CD4-positive, alpha-beta T cell treated with Interleukin-4 for 4 hours (primary cell): ENCODE measurements at regions not wholly inside any gene's neighbourhood (a gene's known extent, or its start where the extent isn't known, plus 50 kb on each side); places are given as distances from the start of the nearest gene placed in this dataset.
A peak's percentile ranks its signal among the peaks of the same experiment; 100 is the strongest.
"Not testable (repeated sequence)": the region's sequence is repeated elsewhere in the genome, so short reads cannot be mapped to it uniquely, and the experiment has no call there.

Source experiments
- DNase-seq: peaks from one replicate; pipeline ENCODE4 v3.0.0-alpha.2; 2020

DNA sequence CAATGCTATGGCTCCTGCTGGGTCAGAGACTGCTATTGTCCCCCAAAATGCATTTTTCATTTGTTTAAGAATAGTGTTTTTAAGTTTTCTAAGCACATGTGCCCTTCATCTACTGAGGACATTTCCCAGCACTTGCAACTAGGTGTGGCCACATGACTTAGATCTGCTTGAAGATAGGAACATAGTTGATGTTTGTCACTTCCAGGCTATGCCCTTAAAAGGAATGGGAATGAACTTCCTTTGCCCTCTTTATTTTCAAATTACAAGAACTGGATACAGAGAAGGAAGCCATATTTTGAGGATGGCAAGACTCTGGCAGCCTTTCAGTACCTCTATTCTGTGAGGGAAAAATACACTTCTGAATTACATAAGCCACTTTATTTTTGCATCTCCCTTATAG, 203.0 kb upstream of the TFAP2D start:
- no peak for DNase-seq

DNA sequence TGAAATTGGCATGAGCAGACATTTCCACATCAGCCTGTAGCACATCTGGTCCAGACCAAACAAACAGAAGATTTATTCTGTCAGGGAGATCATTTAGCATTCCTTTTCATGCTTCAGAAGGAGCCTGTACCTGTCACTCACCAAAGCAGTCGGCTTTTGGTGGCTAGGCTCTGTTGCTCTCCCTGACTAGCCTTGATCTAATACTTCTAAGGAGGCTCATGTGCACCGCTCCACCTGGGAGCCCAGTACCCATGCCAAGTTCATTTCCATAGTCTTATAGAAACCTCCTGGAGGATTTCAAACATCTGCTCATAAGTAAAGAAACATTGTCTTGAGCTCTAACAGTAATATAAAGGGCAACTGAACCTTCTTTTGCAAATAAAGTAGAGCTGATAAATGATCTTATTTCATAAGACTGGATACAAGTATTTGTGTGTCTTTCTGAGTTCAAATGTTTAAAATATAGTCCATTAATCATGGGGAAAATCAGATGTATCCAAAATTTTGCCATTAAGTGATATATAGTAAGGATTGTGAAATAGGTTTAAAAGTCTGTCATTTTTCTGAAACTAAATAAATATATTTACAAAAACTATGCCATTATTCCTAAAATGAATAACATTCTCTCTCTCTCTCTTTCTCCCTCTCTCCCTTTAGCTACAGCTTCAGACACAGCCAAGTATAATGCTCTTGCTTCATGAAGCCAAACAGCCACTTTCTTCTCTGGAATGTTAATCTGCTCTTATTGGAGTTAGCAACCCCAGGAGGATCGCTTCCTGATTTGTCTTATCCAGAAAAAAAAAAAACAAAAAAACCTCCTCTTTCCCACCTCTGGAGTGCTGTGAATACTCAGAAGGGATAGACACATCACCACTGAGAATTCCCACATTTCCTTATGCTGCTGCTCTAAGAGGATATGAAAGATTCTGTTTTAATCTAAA, 192.7 kb upstream of the TFAP2D start:
- DNase-seq, result no peak

DNA sequence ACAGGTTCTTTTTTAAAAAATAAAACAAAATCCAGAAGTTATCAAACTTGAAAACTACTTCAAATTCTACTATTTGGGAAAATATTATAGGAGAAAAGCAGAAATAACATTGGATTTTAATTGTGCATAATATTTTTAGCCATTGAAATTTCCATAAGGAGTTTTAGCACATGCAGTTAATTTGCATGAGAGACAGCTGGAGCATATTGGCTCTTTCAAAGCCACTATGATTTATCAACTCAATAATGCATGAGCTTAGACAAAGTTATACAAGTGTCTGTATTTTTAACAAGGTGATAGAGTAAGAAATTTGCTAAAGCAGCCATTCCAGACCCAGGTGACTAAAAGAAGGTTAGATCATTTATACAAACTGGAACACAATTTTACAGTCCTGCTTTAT, 189.0 kb upstream of the TFAP2D start:
- DNase-seq, result no peak

DNA sequence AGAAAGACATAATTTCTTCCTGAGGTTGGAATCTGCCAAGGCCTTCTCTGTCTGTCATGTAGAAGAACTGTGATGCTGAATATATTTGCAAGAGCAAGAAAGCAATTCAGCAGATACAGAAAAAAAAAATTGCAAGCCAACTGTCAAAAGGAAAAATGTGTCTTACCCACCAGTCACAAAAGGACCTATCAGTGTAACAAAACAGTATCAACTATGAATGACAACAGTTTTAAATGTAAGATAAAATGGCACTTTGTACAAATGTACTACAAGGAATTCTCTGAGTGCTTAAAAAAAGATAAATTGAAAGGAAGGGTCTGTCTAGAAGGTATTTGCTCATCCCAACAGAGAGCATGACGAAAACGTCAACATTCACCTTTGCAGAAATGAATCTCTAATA, 185.3 kb upstream of the TFAP2D start:
- DNase-seq, result no peak

DNA sequence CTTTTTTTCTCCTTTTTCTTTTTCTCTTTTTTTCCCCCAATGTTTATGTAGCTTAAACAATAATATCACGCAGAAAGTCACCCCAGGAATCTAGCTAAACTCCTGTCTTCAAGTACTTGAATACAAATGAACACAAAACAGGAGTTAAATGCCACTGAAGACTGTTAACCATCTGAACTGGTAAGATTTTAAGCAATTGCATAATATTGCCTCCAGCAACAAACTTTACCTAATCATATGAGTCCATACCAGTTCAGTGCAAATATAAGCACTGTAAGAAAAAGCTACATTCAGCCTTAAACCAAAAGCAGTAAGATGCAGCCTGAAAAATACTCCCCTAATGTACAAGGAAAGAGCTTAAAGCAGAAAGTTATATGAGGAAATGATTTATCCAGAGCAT, 173.9 kb upstream of the TFAP2D start:
- no peak for DNase-seq

DNA sequence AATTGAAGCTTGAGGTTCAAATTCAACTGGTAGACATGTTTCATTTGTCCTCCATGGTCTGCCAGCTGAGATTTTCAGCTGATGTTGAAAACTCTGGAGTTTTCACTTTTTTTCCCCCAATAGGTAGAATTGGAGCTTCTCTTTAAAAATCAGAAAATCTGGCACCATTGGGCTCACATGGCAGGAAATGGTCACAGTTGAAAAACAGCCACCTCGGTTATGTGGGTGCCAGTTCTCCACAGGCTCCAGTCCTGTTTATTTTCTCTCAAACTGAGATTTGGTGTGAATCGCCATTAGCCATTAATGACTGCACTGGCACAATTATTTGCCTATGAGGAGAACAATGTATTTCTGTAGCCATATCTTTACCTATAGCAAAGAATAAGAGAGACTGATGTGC, 171.4 kb upstream of the TFAP2D start:
- DNase-seq, result no peak

DNA sequence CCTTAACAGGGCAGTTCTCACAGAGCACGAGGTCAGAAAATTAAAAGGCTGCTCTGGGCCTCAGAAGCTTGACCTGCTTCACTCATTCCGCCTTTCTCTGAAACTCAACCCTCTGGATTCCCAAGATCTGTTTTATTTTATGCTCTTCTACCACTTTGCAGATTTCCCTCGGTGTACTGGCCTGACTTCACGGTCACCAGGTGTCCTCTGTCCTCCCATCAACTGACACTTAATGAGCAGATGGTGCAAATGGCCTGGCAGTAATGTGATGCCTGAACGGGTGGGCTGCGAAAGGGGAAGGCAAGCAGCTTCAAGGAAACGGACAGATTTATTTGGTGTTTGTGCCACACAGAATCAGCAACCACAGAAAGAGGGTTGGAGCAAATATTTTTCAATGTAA, 169.7 kb upstream of the TFAP2D start:
- DNase-seq, result no peak

DNA sequence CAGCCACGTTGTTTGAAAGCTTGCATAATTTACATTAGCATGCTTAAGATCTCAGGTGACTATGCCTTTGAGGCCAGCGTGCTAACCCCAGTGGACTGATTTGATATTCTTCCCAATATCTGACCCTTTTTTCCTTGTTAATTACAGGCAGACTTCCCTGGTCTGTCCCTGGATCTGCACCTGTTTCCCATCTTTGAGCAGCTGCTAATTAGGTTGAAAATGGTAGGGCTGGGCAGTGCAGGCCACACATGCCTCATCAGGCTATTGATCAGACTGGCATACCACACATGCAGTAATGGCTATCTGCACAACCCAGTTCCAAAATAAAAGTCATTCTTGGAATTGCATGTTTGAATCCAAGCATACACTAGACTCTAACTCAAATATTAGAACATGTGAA, 164.3 kb upstream of the TFAP2D start:
- no peak for DNase-seq

DNA sequence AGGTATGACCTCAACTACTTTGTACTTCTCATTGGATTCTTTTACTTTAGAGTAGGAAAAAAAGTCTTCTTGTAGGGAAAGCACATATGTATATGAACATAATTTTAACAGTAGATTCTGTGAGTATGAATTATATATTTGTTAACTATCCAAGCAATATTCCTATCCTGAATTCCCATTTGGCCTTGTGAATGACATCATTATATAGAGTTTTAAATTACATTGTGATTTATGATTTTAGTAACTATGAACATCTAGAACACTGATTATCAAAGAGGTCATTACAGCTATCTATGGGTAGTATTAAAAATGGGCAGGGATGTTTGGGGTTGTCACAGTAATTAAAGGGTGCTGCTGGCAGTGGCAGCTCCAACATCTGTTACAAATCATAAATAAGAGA, 163.9 kb upstream of the TFAP2D start:
- DNase-seq, result no peak

DNA sequence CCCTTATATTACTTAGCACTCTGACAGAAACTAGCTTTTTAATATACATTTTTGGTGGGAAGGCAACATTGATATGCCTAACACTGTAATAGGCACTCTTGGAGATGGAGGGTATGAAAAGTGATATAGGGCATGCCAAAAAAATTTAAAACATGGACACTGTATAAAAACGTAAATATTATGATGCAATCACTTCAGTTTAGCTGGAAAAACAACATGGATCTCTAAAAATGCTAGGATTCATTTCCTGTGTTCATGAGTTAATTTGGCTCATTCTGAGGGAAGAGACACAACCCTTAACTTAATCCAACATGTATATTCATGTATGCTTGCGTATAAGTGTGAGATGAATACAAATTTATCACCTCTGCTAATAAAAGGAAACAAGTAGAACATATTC, 157.3 kb upstream of the TFAP2D start:
- no peak for DNase-seq

DNA sequence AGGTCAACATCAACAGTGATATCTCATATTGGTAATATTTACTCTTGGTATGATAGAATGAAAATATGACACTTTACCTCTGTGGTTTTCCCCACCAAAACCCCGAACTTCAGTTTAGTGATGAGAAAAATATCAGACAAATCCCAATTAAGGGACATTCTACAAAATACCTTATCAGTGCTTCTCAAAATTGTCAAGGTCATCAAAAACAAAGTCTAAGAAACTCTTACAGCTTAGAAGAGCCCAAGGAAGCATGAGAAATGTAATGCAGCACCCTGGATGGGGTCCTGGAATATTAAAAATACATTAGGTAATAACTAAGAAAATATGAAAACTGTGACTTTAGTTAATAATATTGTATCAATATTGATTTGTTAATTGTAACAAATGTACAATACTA, 148.3 kb upstream of the TFAP2D start:
- DNase-seq, result no peak

DNA sequence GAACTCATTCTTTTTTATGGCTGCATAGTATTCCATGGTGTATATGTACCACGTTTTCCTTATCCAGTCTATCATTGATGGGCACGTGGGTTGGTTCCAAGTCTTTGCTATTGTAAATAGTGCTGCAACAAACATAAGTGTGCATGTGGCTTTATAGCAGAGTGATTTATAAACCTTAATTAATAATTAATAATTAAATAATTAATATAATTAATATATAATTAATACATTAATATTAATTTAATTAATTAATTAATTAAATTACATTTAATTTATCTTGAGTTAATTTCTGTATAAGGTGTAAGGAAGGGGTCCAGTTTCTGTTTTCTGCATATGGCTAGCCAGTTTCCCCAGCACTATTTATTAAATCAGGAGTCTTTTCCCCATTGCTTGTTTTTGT, 142.1 kb upstream of the TFAP2D start:
- not testable (repeated sequence) for DNase-seq

DNA sequence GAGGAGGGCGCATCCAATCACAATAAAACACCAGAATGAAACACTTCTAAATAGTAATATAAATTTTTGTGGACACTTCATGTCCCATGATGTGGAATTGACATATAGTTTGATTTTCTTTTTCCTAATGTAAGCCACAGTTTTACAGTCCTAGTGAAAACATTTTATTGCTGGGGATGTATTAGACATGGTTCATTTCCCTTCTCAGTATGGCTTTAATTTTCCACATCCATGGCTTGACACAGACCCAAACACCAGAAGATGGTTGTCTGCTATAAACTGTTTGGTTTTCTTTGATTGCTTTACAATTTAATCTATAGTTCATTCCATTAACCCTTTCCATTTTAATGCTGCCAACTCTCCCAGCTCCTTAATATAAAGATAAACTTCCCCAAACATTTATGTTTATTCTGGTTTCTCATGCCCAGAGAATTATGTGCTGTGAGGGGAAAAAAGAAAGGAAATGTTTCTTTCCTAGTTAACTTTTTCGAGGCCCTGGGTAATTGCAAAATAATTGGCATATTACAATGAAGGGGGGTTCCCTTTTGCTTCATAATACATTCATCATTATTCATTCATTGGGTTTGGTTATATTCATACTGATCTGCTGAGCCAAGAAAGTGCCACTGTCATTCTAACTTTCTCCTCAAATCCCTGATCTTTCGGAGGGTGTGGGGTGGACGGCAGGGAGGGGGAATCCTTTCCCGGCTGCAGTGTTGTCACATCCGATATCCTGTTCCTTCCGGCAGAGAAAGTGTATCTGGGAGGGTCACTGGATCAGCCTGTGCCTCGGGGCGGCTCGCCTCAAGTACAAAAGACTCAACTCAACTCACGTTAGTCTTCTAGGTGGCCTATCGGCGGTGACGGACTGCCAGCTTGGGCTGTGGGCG, 127.6 kb upstream of the TFAP2D start:
- no peak for DNase-seq

DNA sequence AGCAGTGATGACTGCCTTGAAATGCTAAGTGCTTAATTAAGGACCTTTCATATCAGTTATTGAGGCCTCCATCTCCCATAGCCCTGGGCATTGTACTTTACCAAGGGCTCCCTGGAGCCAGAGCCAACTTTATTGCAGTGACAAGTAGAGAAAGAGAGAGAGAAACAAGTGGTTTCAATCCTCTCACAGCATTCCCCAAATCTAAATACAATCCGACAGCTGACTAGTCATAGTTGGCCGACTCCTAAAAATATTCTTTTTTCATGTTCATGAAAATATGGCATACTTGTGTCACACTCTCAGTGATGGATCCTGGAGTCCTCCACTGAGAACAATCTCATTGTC, 127.0 kb upstream of the TFAP2D start:
- DNase-seq, result no peak

DNA sequence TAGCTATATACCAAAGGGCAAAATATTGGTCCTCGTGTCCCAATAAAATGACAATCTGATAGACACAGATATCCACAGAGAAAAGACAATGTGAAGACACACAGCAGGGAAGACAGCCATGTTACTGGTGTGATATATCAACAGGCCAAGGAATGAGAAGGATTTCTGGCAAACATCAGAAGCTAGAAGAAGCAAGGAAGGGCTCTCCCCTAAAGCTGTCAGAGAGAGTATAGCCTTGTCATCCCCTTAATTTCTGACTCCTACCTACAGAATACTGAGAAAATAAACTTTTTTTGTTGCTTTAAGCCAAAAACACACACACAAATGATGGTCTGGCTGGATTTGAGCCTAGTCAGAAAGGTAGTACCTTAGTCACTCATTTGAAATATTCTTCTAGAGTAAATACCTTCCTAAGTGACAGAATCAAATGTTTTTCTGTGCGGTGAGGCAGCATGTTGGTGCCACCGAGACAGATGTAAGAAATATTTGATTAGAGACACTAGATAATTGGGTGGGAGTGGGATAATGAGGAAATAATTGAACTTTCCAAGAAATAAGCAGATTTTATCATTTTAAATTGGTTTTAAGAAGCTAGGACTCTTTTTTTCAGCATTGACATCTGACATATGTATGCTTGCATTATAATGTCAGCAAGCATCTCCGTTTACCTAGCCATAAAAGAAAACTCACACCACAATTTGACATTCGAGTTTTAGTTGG, 123.4 kb upstream of the TFAP2D start:
- no peak for DNase-seq

DNA sequence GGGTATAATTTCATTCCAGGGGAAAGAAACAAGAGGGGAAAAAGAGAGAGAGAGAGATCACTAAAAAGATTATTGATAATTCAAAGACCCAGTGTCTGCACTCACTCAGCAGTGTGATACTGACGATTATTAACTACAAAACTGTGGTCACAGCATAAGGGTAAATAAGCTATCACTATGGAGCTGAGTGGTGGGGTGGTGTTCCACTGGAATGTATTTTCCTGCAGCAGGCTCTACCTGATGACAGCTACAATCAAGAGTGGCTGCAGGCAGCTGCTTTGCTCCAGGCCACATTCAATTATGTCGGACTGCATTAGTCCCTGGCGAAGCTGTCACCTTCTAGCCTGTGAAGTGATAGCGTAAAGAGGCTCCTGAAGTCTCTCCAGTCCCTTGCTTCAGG, 122.2 kb upstream of the TFAP2D start:
- DNase-seq, result no peak

DNA sequence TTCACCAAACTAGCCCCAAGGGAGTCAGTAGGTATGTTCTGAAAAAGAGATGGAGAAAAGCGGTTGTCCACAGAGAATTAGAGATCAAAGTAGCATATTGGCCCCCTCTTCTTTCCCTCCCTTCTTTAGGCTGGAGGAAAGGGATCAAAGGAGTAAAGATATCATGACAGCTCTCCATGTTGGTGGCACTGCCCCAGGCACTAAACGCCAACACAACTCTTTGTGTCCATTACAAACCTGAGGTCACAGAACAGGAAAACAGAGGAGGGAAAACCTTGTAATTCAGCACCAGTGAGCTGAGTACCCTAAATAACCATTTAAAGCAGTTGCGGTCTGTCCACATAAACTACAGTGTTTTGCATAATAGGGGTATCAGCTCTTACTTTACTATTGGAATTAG, 113.0 kb upstream of the TFAP2D start:
- DNase-seq, result no peak

DNA sequence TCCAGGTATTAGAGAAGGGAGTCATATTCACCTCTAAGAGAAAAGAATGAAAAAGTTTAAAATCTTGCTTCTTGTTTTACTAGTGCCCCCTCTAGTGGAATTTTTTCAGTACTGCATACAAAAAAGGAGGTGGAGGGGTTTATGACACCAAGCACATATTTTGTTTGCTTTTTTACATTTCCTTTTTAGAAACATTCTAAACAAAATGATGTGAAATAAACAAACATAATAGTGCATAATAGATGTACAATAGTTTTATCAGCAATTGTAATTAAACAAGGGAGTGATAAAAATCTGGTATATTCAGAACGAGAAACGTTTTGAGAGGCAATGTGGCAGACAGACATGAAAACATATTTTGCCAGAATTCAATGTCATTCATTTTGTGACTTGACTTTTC, 111.0 kb upstream of the TFAP2D start:
- DNase-seq, result peak; percentile 36

DNA sequence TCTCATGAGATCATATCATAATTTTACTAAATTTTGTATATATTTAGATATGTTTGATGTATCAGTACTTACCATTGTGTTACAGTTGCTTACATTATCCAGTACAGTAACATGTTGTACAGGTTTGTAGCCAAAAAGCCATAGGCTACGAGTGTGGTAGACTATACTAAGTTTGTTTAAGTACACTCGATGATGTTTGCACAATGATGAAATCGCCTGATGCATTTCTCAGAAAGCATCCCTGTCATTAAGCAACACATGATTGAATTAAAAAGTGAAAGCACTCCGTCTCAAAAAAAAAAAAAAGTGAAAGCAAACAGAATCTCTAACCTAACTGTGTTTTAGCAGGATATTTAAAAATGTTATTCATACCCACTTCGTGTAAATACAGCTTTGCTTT, 104.9 kb upstream of the TFAP2D start:
- no peak for DNase-seq

DNA sequence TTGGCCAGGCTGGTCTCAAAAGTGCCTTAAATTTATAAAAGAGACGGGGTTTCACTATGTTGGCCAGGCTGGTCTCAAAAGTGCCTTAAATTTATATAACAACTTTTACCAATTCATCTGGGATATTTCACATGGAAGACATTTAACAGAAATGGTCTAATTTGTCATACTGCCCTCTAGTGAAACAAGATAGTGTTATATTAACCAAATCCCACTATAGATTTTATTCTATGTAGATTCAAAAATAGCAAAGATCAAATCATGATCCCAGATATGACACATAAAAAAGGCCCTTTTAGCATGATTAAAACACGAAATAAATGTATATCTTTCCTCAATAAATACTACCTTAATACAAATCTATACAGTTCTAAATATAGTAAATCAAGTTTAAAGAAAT, 102.8 kb upstream of the TFAP2D start:
- DNase-seq, result no peak

DNA sequence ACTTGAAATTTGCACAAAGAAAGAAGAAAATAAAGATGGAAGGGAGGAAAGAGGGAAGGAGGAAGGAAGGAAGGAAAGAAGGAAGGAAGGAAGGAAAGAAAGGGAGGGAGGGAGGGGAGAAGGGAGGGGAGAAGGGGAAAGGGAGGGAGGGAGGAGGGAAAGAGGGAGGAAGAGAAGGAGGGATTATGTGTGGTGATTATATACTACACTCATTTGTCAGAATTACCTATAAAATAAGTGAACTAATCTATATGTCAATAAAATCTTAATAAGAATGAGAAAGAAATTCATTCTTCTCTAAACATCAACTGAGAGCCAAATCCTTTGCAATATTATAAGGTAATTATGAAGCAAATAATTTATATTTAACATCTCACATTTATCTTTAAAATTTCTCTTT, 77.9 kb upstream of the TFAP2D start:
- no peak for DNase-seq

DNA sequence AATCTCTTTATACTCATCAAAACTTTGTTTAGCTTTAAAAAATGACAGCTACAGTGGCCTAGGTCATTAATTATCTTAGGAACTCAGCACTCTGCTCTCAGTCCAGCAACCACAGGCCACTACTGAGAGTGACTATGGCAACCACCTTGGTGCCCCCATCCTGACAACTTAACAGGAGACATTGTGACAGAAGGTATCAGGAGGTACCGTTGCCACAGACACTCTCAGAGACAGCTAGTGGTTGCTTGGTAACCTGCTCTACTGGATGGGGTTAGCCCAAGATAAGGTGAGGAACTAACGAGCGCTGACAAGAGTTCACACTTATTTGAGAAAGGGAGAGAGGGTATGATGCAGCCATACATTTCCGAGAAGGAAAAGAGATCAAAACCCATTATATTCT, 76.1 kb upstream of the TFAP2D start:
- DNase-seq, result no peak

DNA sequence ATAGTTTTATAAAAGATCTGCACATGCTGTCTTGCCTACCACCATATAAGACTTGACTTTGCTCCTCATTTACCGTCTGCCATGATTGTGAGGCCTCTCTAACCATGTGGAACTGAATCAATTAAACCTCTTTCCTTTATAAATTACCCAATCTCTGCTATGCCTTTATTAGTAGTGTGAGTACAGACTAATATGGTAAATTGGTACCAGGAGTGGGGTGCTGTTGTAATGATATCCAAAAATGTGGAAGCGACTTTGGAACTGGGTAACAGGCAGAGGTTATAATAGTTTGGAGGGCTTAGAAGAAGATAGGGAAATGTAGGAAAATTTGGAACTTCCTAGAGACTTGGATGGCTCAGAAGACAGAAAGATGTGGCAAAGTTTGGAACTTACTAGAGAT, 64.2 kb upstream of the TFAP2D start:
- no peak for DNase-seq

DNA sequence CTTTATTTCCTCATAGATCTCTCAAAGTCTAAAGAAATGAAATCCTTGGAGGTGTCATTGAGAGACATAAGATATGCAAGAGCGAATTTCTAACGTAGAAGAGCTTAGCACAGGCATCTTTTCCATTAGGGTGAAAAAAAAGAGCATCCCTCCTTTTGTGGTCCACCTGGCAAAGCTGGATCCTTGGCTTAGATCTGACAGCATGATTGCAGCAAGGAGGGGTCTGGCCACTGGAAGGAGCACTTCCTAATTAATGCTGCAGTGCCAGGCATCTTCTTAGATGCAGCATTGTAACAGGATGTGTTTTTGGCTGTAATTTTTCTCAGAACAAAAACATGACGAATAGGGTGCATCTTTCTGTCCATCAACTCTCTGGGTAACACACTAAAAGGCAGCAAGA, 60.1 kb upstream of the TFAP2D start:
- no peak for DNase-seq
